HG03575 (cell line): ENCODE measurements at regions not wholly inside any gene's neighbourhood (a gene's known extent, or its start where the extent isn't known, plus 50 kb on each side); places are given as distances from the start of the nearest gene placed in this dataset.
"Not testable (repeated sequence)": the region's sequence is repeated elsewhere in the genome, so short reads cannot be mapped to it uniquely, and the experiment has no call there.

Experiments used
- ATAC-seq: cut with Tn5 transposase; IDR thresholded peaks from one replicate; pipeline ENCODE4 v1.9.1; 2021; ENCODE audit not compliant: unreplicated experiment, insufficient number of reproducible peaks, low FRiP score; ENCODE audit errors: extremely low read depth

GRCh38 chrX:94288972-94289371, 615.0 kb downstream of the FAM133A start:
- ATAC-seq = no peak

GRCh38 chrX:94302446-94302845, 628.4 kb downstream of the FAM133A start:
- ATAC-seq = no peak

- ATAC-seq = no peak
Observed at GRCh38 chrX:94329182-94329581, 655.2 kb downstream of the FAM133A start.

- ATAC-seq = not testable (repeated sequence)
Observed at GRCh38 chrX:94341730-94342129, 667.7 kb downstream of the FAM133A start.

- ATAC-seq = no peak
Observed at GRCh38 chrX:94361241-94361640, 687.2 kb downstream of the FAM133A start.

- no peak for ATAC-seq
Observed at GRCh38 chrX:94365736-94366135, 691.7 kb downstream of the FAM133A start.

GRCh38 chrX:94366616-94367015, 692.6 kb downstream of the FAM133A start:
- no peak for ATAC-seq

GRCh38 chrX:94389044-94389443, 715.0 kb downstream of the FAM133A start:
- no peak for ATAC-seq

- ATAC-seq = peak; percentile 87
Observed at GRCh38 chrX:94400488-94400887, 726.5 kb downstream of the FAM133A start.

GRCh38 chrX:94401426-94401825, 727.4 kb downstream of the FAM133A start:
- ATAC-seq = no peak

GRCh38 chrX:94414746-94415145, 740.7 kb downstream of the FAM133A start:
- no peak for ATAC-seq

- ATAC-seq = no peak
Observed at GRCh38 chrX:94418065-94418464, 744.1 kb downstream of the FAM133A start.

GRCh38 chrX:94424456-94424855, 750.5 kb downstream of the FAM133A start:
- no peak for ATAC-seq

GRCh38 chrX:94430091-94430490, 756.1 kb downstream of the FAM133A start:
- ATAC-seq = no peak

GRCh38 chrX:94435799-94436198, 761.8 kb downstream of the FAM133A start:
- ATAC-seq = no peak

GRCh38 chrX:94454159-94454558, 780.2 kb downstream of the FAM133A start:
- ATAC-seq = no peak

GRCh38 chrX:94454606-94455005, 780.6 kb downstream of the FAM133A start:
- no peak for ATAC-seq

- ATAC-seq = no peak
Observed at GRCh38 chrX:94455782-94456181, 781.8 kb downstream of the FAM133A start.

- no peak for ATAC-seq
Observed at GRCh38 chrX:94492541-94492940, 818.5 kb downstream of the FAM133A start.

GRCh38 chrX:94493405-94493804, 819.4 kb downstream of the FAM133A start:
- ATAC-seq = no peak

- no peak for ATAC-seq
Observed at GRCh38 chrX:94511564-94511963, 837.6 kb downstream of the FAM133A start.

- no peak for ATAC-seq
Observed at GRCh38 chrX:94515009-94515408, 841.0 kb downstream of the FAM133A start.
